GM12873 (cell line): ENCODE measurements at regions not wholly inside any gene's neighbourhood (a gene's known extent, or its start where the extent isn't known, plus 50 kb on each side); places are given as distances from the start of the nearest gene placed in this dataset.

ENCODE experiments used
- CTCF ChIP-seq: IDR thresholded peaks from 2 replicates; pipeline ENCODE4 v1.5.1; 2012; ENCODE audit warnings: low read depth, mild to moderate bottlenecking, moderate library complexity, low read length, control low read depth; ENCODE audit not compliant: insufficient read depth; ENCODE audit errors: missing control alignments

- TF ChIP-seq CTCF, result no peak
Measured at GRCh38 chr10:105391670-105392351, 750.7 kb downstream of the SORCS3 start.

GRCh38 chr10:105387971-105388370 lies 746.9 kb downstream of the SORCS3 start:
- no peak for TF ChIP-seq CTCF

GRCh38 chr10:105383978-105384377 lies 742.9 kb downstream of the SORCS3 start:
- no peak for TF ChIP-seq CTCF

- no peak for TF ChIP-seq CTCF
Measured at GRCh38 chr10:105370692-105371091, 729.6 kb downstream of the SORCS3 start.

- TF ChIP-seq CTCF, result no peak
Measured at GRCh38 chr10:105359708-105360107, 718.6 kb downstream of the SORCS3 start.

- TF ChIP-seq CTCF, result no peak
Measured at GRCh38 chr10:105358911-105359310, 717.8 kb downstream of the SORCS3 start.

GRCh38 chr10:105356626-105357025 lies 715.5 kb downstream of the SORCS3 start:
- TF ChIP-seq CTCF, result no peak

GRCh38 chr10:105354010-105354409 lies 712.9 kb downstream of the SORCS3 start:
- no peak for TF ChIP-seq CTCF
